ENCODE measurements at regions not wholly inside any gene's neighbourhood (a gene's known extent, or its start where the extent isn't known, plus 50 kb on each side); places are given as distances from the start of the nearest gene placed in this dataset.

- H3K27ac ChIP-seq = no peak overlapping the region
- no peaks in the 10 kb centered on the region for H3K36me3 ChIP-seq
- intact Hi-C loops (cut with DNase I) = no loop called here
- no peaks in the 10 kb centered on the region for H3K9me3 ChIP-seq
- TF ChIP-seq CTCF (IDR thresholded peaks at IDR 0.05) = no peak
- no peak for TF ChIP-seq POLR2A (IDR thresholded peaks at IDR 0.05)
- TF ChIP-seq EP300 (IDR thresholded peaks at IDR 0.05) = no peak
- H3K4me1 ChIP-seq (ENCODE audit: insufficient read depth) = no peaks in the 10 kb centered on the region
- no peak for DNase-seq
- no peaks in the 10 kb centered on the region for H3K27me3 ChIP-seq
- H3K4me3 ChIP-seq = no peak overlapping the region
These were observed 440.9 kb upstream of the C9orf72 start for GRCh38 chr9:28014212-28014611.

- Histone ChIP-seq H3K4me3 (no peak overlapping the region), H3K27ac (no peak overlapping the region), H3K27me3 (no peaks in the 10 kb centered on the region), H3K36me3 (no peaks in the 10 kb centered on the region), H3K4me1 (ENCODE audit: insufficient read depth) (no peaks in the 10 kb centered on the region), H3K9me3 (no peaks in the 10 kb centered on the region)
- no peak for DNase-seq
- WGBS, 3 donors = 41 to 68% (median 49%) methylated on average over 6 of the region's 6 CpGs
- TF ChIP-seq POLR2A (IDR thresholded peaks at IDR 0.05) (no peak), EP300 (IDR thresholded peaks at IDR 0.05) (no peak), CTCF (IDR thresholded peaks at IDR 0.05) (no peak)
- intact Hi-C loops (cut with DNase I) = no loop called here
These were observed 451.4 kb upstream of the C9orf72 start for GRCh38 chr9:28024676-28025075.

- no peaks in the 10 kb centered on the region for H3K9me3 ChIP-seq
- H3K4me3 ChIP-seq = no peak overlapping the region
- no peaks in the 10 kb centered on the region for H3K4me1 ChIP-seq (ENCODE audit: insufficient read depth)
- no peak for TF ChIP-seq EP300 (IDR thresholded peaks at IDR 0.05)
- no peak for TF ChIP-seq POLR2A (IDR thresholded peaks at IDR 0.05)
- no peak for TF ChIP-seq CTCF (IDR thresholded peaks at IDR 0.05)
- DNase-seq = no peak
- H3K36me3 ChIP-seq = no peaks in the 10 kb centered on the region
- no peaks in the 10 kb centered on the region for H3K27me3 ChIP-seq
- WGBS, 3 donors = 28 to 35% (median 28%) methylated on average over 2 of the region's 2 CpGs
- intact Hi-C loops (cut with DNase I) = no loop called here
- no peak overlapping the region for H3K27ac ChIP-seq
These were observed 451.9 kb upstream of the C9orf72 start for GRCh38 chr9:28025186-28025585.

DNA sequence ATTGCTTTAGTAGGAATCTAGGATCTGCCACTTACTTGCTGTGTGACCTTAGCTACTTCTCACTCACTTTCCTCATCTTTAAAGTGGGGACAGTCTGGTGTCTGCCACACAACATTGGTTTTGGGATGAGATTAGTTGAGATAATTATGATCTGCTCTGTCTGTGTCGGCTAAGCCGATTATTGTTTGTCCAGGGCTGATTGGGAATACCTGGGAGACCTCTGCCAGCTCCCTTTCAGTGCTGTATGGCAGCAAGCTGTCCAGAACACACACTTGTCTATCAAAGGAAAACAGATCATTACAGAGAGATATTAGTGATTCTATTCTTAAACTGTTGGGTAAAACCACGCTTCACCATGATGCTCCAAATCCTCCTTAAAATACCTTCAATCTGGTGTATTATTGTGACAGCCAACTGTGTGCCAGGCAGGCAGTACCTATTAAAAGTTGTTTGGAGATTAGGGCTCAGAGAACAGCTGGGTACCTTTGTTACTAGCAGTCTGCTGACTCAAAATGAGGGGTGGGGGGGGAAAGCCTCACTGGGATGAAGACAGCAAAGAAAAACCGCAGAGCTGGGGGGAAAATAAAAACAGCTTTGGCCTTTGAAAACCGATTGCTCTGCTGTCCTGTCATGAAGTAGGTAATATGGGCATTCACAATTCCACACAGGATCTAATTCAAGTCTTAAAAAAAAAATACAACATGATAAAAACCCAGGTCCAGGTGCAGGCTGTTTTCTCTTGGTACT lies 458.4 kb upstream of the C9orf72 start:
- 71 to 80% (median 78%) methylated on average over 5 of the region's 5 CpGs for WGBS, 3 donors
- intact Hi-C loops (cut with DNase I) = no loop called here

GRCh38 chr9:28032268-28032590 lies 458.9 kb upstream of the C9orf72 start:
- Histone ChIP-seq H3K27me3 (no peaks in the 10 kb centered on the region), H3K9me3 (no peaks in the 10 kb centered on the region), H3K4me3 (no peak overlapping the region), H3K36me3 (no peaks in the 10 kb centered on the region), H3K27ac (no peak overlapping the region), H3K4me1 (ENCODE audit: insufficient read depth) (no peaks in the 10 kb centered on the region)
- intact Hi-C loops (cut with DNase I) = no loop called here
- WGBS, 3 donors = 85 to 88% (median 87%) methylated on average over 2 of the region's 2 CpGs
- DNase-seq = no peak
- TF ChIP-seq CTCF (IDR thresholded peaks at IDR 0.05) (no peak), POLR2A (IDR thresholded peaks at IDR 0.05) (no peak), EP300 (IDR thresholded peaks at IDR 0.05) (no peak)

More for the DNA sequence above, 458.4 kb upstream of the C9orf72 start:
- Histone ChIP-seq H3K9me3 (no peaks in the 10 kb centered on the region), H3K4me1 (ENCODE audit: insufficient read depth) (no peaks in the 10 kb centered on the region), H3K27ac (no peak overlapping the region), H3K27me3 (no peaks in the 10 kb centered on the region), H3K36me3 (no peaks in the 10 kb centered on the region), H3K4me3 (no peak overlapping the region)
- DNase-seq = no peak
- no peak for TF ChIP-seq POLR2A (IDR thresholded peaks at IDR 0.05)

Data from ovary (tissue), 7 donors.